Adrenal gland (tissue), 9 donors: ENCODE measurements at regions not wholly inside any gene's neighbourhood (a gene's known extent, or its start where the extent isn't known, plus 50 kb on each side); places are given as distances from the start of the nearest gene placed in this dataset.

Experiments
- DNase-seq, 7 donors: peaks; one replicate each; pipeline ENCODE4 v3.0.0-alpha.2; 2019 to 2020
- H3K27ac ChIP-seq, 5 donors: fragments of 200-600 bp; sonication (generic) in 4 of 5; 1 replicate in 3 of 5; 2 replicates in 2 of 5; pipeline versions ENCODE4 v1.5.1 to v1.8.0; 2016 to 2020; ENCODE audit warnings: mild to moderate bottlenecking in 1 of 5
- H3K27me3 ChIP-seq: fragments of 200-600 bp; 2 replicates; pipeline ENCODE4 v1.8.0; 2021
- H3K36me3 ChIP-seq, 2 donors: fragments of 200-600 bp; replicated peaks in 1 of 2; 1 replicate in 1 of 2; 2 replicates in 1 of 2; pipeline versions ENCODE4 v1.5.1 to v1.8.0; 2018 to 2022
- H3K4me1 ChIP-seq, 2 donors: fragments of 200-600 bp; replicated peaks in 1 of 2; 1 replicate in 1 of 2; 2 replicates in 1 of 2; pipeline versions ENCODE4 v1.5.1 to v1.8.0; 2018 to 2021
- H3K4me3 ChIP-seq, 4 donors: fragments of 200-600 bp; sonication (generic) in 3 of 4; one replicate each; pipeline ENCODE4 v1.5.1; 2016 to 2018
- H3K9me3 ChIP-seq, 3 donors: fragments of 200-600 bp; sonication (generic) in 1 of 3; replicated peaks in 1 of 3; 1 replicate in 2 of 3; 2 replicates in 1 of 3; pipeline versions ENCODE4 v1.5.1 to v1.8.0; 2016 to 2021
- CTCF ChIP-seq, 6 experiments: fragments of 450-650 bp in 4 of 6; fragments of 200-600 bp in 2 of 6; sonication (generic) in 1 of 6; IDR thresholded peaks; 1 replicate in 5 of 6; 2 replicates in 1 of 6; pipeline versions ENCODE4 v1.5.1 to v1.8.0; 2016 to 2021; ENCODE audit warnings: antibody characterized with exemption in 6 of 6, mild to moderate bottlenecking in 2 of 6, moderate library complexity in 1 of 6
- POLR2A ChIP-seq, 2 donors: fragments of 450-650 bp; IDR thresholded peaks; one replicate each; pipeline ENCODE4 v1.6.1; 2017; ENCODE audit warnings: antibody characterized with exemption in 2 of 2, mild to moderate bottlenecking in 2 of 2, moderate library complexity in 1 of 2
- WGBS, 4 donors: extraction: QIAGEN DNeasy Blood & Tissue Kit in 2 of 4; methylation state at CpG; one replicate each; pipeline versions ENCODE4 v1.1.5 to v1.1.7; 2013 to 2017; 5-methylcytosine and 5-hydroxymethylcytosine counted together
- intact Hi-C, 2 donors: fragments of 100-400 bp; cut with DNase I; formaldehyde crosslinking; loops; one replicate each; pipeline versions ENCODE4 v1.14.1 to v1.15.0; 2022 to 2023
- donor health status: healthy with polysubstance abuse.
- donor health status: Bipolar disorder and iron deficiency.
- donor health status: DM: yes; HTN: yes; CAD: no.
- donor health status: DM: no; HTN: no; CAD: no.
- donor health status: DM: no; HTN: no; CAD: no.

GRCh38 chr12:79534029-79534867 is 156.5 kb downstream of the PAWR start:
- Histone ChIP-seq H3K36me3 (no peaks in the 10 kb centered on the region), H3K9me3 (no peaks in the 10 kb centered on the region), H3K4me1 (peaks cover 0 to 14% of the 10 kb centered on the region in 2 donors), H3K4me3 (no peak overlapping the region), H3K27ac (no peak overlapping the region), H3K27me3 (no peaks in the 10 kb centered on the region)
- DNase-seq = no peak
- WGBS, 4 donors = 89 to 94% (median 92%) methylated on average over 5 of the region's 5 CpGs
- intact Hi-C loops = no loop called here
- TF ChIP-seq CTCF (IDR thresholded peaks at IDR 0.05) = no peak
- no peak for TF ChIP-seq POLR2A (IDR thresholded peaks at IDR 0.05)

- no peaks in the 10 kb centered on the region for H3K27me3 ChIP-seq
- intact Hi-C loops = no loop called here
- peak in 6 of 7 donors; percentile 22 to 64 (median 41) for DNase-seq
- WGBS, 4 donors = 65 to 79% (median 70%) methylated on average over 7 of the region's 7 CpGs
- no peak for TF ChIP-seq CTCF (IDR thresholded peaks at IDR 0.05)
- peak in 1 of 2 donors; percentile 9 for TF ChIP-seq POLR2A (IDR thresholded peaks at IDR 0.05)
- no peak overlapping the region for H3K27ac ChIP-seq
- peaks cover 0 to 14% of the 10 kb centered on the region in 2 donors for H3K4me1 ChIP-seq
- no peaks in the 10 kb centered on the region for H3K36me3 ChIP-seq
- H3K4me3 ChIP-seq = no peak overlapping the region
- no peaks in the 10 kb centered on the region for H3K9me3 ChIP-seq
Measured at GRCh38 chr12:79532907-79533288, 157.9 kb downstream of the PAWR start.

GRCh38 chr12:79531518-79531917 is 159.2 kb downstream of the PAWR start:
- 71 to 73% (median 72%) methylated on average over 4 of the region's 4 CpGs for WGBS, 4 donors
- Histone ChIP-seq H3K4me1 (peaks cover 0 to 14% of the 10 kb centered on the region in 2 donors), H3K36me3 (no peaks in the 10 kb centered on the region), H3K4me3 (no peak overlapping the region), H3K9me3 (no peaks in the 10 kb centered on the region), H3K27me3 (no peaks in the 10 kb centered on the region), H3K27ac (peak overlapping the region in 1 of 5 donors; percentile 7)
- intact Hi-C loops = no loop called here
- TF ChIP-seq POLR2A (IDR thresholded peaks at IDR 0.05) = no peak
- no peak for TF ChIP-seq CTCF (IDR thresholded peaks at IDR 0.05)
- DNase-seq = no peak

GRCh38 chr12:79527473-79527872 is 163.3 kb downstream of the PAWR start:
- Histone ChIP-seq H3K4me1 (peaks cover 0 to 14% of the 10 kb centered on the region in 2 donors), H3K27ac (no peak overlapping the region), H3K27me3 (no peaks in the 10 kb centered on the region), H3K4me3 (no peak overlapping the region), H3K9me3 (no peaks in the 10 kb centered on the region), H3K36me3 (no peaks in the 10 kb centered on the region)
- TF ChIP-seq CTCF (IDR thresholded peaks at IDR 0.05) (no peak), POLR2A (IDR thresholded peaks at IDR 0.05) (no peak)
- WGBS, 4 donors = 89 to 100% (median 92%) methylated on average over 1 of the region's 1 CpG
- intact Hi-C loops = no loop called here
- DNase-seq = no peak
